OCI-LY7 (cell line): ENCODE measurements at regions not wholly inside any gene's neighbourhood (a gene's known extent, or its start where the extent isn't known, plus 50 kb on each side); places are given as distances from the start of the nearest gene placed in this dataset.

Experiments used
- CTCF ChIP-seq: fragments of 200-600 bp; sonication (generic); conservative IDR thresholded peaks from 2 replicates; pipeline ENCODE4 v1.5.1; 2014; ENCODE audit warnings: mild to moderate bottlenecking, antibody characterized with exemption, low read length, moderate library complexity, mixed read lengths
- EZH2phosphoT487 ChIP-seq: fragments of 200-600 bp; sonication (generic); IDR thresholded peaks from 2 replicates; pipeline ENCODE4 v1.6.1; 2018; ENCODE audit warnings: low read depth, borderline replicate concordance, mild to moderate bottlenecking, mixed run types, antibody characterized with exemption, low read length, moderate library complexity, mixed read lengths

GRCh38 chr13:78045916-78046315 is 127.3 kb upstream of the EDNRB start:
- TF ChIP-seq CTCF: no peak
- no peak for TF ChIP-seq EZH2phosphoT487
